GM10266 (cell line): ENCODE measurements at regions not wholly inside any gene's neighbourhood (a gene's known extent, or its start where the extent isn't known, plus 50 kb on each side); places are given as distances from the start of the nearest gene placed in this dataset.

ENCODE experiments used
- DNase-seq: peaks from one replicate; pipeline ENCODE4 v3.0.0; 2012; ENCODE audit errors: extremely low spot score
- TF ChIP-seq, protein P1 (sequence below): IDR thresholded peaks from 2 replicates; pipeline ENCODE4 v1.5.1; 2012; ENCODE audit warnings: mild to moderate bottlenecking, low read depth; ENCODE audit not compliant: control insufficient read depth, insufficient read depth; ENCODE audit errors: missing control alignments

DNA sequence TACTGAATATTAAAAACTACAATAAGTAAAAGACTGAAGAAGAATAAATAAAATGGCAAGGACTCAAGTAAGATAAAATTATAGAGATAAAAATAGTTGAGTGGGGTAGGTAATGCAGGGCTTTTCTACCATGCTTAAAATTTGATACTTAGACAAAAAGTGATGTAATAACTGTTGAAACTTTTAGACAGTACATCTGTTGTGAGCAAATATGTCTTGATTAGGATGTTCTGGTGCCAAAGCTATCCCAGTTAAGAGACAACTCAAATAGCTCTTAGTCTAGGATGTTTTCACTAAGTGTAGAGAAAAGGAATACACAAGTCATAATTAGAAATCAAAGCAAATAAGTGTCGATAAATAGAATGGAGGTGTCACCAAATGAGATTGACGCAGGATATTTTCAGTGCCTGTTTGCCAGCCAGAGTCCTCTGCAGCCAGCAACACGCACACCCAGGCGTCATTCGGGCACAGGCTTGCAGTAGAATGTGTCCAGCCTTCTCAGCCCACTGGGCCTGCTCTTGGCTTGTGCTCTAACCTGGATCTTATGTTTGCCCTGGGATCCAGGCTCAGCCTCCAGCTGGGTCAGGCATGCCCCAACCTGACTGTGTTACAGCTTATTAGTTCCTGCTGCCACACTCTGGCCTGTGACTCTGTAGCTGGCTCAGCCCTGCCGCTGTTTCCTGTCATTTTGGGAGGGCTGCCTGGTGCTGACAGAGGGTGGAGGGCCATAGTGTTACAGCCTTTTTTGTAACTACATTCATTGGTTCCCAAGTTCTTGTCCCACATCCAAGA lies 766.2 kb downstream of the PCDH17 start:
- TF ChIP-seq, protein P1, sequence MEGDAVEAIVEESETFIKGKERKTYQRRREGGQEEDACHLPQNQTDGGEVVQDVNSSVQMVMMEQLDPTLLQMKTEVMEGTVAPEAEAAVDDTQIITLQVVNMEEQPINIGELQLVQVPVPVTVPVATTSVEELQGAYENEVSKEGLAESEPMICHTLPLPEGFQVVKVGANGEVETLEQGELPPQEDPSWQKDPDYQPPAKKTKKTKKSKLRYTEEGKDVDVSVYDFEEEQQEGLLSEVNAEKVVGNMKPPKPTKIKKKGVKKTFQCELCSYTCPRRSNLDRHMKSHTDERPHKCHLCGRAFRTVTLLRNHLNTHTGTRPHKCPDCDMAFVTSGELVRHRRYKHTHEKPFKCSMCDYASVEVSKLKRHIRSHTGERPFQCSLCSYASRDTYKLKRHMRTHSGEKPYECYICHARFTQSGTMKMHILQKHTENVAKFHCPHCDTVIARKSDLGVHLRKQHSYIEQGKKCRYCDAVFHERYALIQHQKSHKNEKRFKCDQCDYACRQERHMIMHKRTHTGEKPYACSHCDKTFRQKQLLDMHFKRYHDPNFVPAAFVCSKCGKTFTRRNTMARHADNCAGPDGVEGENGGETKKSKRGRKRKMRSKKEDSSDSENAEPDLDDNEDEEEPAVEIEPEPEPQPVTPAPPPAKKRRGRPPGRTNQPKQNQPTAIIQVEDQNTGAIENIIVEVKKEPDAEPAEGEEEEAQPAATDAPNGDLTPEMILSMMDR: no peak

DNA sequence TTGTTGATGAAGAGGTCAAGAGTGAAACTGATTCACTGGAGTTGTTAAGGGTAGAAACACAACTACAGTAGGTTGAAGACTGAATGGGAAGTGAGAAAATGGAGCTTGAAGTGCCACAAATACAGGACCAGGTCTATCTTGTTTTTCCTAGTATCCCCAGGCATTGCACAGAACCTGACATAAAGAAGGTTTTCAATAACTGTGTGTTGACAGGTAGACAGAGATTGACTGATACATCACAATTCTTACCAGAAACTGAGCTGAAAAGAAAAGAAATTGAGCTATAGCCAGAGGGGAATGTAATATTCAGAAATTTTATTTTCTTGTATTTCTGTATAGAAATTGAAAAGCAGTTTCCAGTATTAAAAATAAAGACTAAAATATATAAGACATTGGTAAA lies 767.7 kb downstream of the PCDH17 start:
- DNase-seq: no peak
- TF ChIP-seq, protein P1: no peak

More for the DNA sequence above, 766.2 kb downstream of the PCDH17 start:
- no peak for DNase-seq

DNA sequence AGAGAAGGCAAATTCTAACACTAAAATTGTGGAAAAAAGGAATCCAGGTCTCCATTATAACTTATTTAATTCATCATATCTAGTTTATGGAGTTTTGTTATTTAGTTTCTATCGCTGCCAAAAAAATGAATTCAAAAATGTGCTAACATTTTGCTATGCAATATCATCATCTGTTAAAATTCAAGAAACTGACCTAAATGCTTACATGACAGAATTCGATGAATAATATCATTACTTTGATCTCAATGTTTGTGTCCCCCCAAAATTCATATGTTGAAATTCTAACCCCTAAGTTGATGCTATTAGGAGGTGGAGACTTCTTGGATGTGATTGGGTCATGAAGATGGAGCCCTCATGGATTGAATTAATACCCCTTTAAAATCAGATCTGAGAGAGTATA lies 775.0 kb downstream of the PCDH17 start:
- no peak for DNase-seq

DNA sequence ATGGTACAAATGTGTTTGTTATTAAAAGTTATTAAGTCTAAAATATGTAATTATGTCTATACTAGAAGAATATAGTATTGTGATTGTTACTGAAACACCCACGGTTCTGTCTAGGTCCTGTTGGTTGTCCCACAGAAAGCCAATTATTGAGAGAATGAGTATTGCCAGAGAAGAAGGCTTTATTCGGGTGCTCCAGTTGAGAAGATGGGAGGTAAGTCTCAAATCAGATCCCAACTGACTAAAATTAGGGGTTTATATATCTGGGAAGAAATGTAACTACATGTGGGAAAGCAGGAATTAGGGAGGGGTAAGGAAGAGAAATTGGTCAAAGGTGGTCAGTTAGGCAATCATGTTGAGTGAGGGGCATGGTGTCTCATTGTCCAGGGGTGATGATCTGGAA lies 798.4 kb downstream of the PCDH17 start:
- TF ChIP-seq, protein P1: no peak
- no peak for DNase-seq

More for the DNA sequence above, 775.0 kb downstream of the PCDH17 start:
- TF ChIP-seq, protein P1: no peak

DNA sequence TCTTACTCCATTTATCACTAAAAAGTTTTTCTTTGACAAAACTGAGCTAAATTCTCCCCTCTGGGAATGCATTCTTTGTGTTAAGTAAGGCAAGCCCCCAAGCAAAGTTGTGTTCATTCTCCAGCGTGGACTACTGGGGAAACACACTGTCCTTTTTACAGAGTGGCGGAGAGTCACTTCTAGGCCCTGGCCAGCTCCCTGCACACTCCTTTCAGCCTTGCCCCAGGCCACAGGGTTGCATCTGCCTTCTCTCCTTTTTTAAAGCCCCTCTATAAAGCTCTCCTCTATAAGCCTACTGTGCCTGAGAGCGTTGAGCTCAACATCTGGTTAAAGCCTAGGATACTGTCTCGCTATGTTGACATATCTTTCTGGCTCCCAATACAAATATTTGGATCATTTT lies 803.4 kb downstream of the PCDH17 start:
- DNase-seq: no peak
- TF ChIP-seq, protein P1: no peak

DNA sequence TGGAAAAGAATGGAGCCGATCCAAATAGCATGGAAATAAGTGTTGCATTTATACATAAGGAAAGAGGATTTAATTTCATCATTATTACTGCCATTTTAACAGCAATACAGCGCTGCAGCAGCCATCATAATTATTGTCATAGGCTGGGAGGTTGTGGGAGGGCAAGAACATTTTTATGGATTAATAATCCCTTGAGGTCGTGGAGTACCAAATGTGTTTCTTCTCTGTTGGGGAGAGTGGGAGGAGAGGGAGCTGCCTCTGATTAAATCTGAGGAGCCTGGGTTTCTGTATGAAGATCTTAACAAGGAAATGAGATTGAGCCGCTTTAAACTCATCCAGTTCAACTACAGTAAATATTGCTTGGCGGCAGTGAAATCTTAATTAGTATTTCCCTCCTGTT lies 805.9 kb downstream of the PCDH17 start:
- TF ChIP-seq, protein P1: no peak
- no peak for DNase-seq

DNA sequence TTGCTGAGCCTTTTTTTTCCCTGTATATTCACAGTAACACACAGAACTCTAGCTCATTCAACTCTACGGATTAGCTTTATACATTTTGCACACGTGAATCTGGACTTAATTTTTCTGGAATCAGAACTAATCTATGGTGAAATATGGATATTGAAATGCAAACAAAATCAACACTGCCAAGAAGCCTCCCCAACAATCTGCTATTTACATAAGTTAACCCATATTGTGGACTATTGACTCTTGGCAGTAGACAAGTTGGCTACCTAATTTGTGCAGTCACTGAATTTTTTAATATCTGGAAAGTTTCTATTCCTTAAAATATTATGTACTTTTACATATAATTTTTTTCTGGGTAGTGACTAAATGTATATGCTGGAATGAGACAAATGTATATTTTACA lies 815.4 kb downstream of the PCDH17 start:
- TF ChIP-seq, protein P1: no peak
- DNase-seq: no peak
